GM19463 (cell line): ENCODE measurements at regions not wholly inside any gene's neighbourhood (a gene's known extent, or its start where the extent isn't known, plus 50 kb on each side); places are given as distances from the start of the nearest gene placed in this dataset.
"Not testable (repeated sequence)": the region's sequence is repeated elsewhere in the genome, so short reads cannot be mapped to it uniquely, and the experiment has no call there.

Source experiments
- ATAC-seq: cut with Tn5 transposase; IDR thresholded peaks from one replicate; pipeline ENCODE4 v1.9.1; 2021; ENCODE audit warnings: mild to moderate bottlenecking, moderate library complexity; ENCODE audit not compliant: unreplicated experiment

GRCh38 chrX:150051096-150051495, 112.8 kb upstream of the EOLA2 start:
- ATAC-seq: no peak

DNA sequence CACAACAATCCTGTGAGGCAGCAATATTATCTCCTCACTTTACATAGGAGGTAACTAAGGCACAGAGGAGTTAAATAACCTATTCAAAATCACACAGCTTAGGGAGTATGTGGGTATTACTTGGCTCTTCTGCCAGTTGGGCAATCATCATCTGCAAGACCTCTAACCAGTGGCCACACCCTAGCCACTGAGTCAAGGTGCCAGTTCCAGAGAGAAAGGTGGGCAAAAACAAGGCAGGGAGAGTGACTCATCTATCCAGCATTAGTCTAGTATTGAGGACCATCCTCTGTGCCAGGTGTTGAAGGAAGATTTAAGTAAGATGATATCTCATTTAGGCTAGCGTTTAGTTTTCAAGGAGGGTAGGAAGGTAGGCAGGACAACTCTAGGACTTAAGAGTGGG, 113.9 kb upstream of the EOLA2 start:
- ATAC-seq: no peak

DNA sequence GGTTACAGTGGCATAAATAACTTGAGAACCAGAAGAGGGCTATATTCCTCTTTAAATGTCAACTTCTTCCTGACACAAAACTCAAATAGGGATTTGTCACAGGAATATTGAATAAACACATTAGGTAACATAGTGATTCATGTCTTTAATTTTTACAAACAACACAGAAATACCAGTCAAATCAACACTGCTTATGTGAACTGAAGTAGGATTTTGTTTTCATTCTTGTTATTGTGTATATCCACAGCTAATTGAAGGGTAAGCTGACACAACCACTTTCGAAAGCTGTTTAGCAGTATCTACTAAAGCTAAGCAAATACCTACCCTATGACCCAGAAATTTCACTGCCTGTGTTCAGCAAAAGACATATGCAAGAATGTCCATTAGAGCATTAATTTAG, 120.4 kb upstream of the EOLA2 start:
- ATAC-seq: no peak

GRCh38 chrX:150060406-150060805, 122.1 kb upstream of the EOLA2 start:
- no peak for ATAC-seq

GRCh38 chrX:150062292-150063137, 124.2 kb upstream of the EOLA2 start:
- no peak for ATAC-seq

DNA sequence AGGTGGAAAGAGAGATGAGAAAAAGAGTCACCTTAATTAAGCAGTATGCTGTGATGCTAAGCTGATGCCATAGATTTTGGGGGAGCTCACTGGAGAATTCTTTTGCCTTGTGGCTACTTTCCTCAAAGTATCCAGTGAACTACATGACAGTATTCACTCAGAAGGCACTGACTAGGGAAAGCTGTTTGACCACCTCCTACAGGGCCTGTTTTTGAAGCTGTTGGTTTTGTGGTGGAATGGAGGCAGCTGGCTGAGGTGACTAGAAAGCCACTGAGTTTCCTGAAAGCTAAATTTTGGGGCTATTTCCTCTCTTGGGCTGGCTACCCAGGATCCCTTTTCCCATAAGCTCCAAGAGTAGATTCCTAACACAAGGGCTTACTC, 124.8 kb upstream of the EOLA2 start:
- no peak for ATAC-seq

DNA sequence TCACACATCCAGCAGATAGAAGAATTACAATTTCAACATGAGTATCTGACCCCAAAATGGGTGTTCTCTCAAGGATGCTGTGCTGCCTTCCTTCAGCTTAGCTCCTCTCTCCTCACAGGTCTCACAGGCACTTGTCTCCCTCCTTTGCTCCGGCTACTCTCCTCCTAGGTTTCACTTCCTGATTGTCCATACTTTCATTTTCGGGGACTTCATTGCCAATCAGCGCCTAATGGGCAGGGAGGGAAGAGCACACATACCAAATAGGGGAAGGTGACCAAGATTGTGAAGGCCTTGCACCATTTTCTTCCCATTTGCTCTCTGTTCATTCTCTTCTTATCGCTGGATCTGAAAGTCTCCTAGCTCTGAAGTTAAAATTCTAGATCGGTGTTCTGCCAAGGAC, 125.4 kb upstream of the EOLA2 start:
- ATAC-seq: no peak

- ATAC-seq: no peak
These were observed 135.9 kb upstream of the EOLA2 start for GRCh38 chrX:150074175-150074574.

DNA sequence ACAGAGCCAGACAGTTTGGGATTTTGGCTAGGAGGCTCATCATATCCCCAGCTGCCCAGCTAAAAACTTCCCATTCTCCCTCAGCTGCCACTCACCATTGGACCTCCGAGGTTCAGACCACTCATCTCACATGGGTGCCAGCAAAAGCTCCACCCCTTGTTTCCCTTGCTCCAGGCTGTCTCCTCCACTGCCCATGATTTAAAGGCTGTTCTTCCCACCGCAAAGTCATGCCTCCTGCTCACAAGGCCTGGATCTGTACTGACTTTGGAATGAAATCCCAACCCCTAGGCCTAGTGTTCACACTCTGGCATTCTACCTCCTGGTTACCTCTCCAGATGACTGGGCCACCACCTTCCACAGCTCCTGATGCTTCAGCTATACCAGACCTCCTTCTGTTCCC, 142.2 kb upstream of the EOLA2 start:
- no peak for ATAC-seq

- no peak for ATAC-seq
These were observed 142.8 kb upstream of the EOLA2 start for GRCh38 chrX:150081076-150081475.

DNA sequence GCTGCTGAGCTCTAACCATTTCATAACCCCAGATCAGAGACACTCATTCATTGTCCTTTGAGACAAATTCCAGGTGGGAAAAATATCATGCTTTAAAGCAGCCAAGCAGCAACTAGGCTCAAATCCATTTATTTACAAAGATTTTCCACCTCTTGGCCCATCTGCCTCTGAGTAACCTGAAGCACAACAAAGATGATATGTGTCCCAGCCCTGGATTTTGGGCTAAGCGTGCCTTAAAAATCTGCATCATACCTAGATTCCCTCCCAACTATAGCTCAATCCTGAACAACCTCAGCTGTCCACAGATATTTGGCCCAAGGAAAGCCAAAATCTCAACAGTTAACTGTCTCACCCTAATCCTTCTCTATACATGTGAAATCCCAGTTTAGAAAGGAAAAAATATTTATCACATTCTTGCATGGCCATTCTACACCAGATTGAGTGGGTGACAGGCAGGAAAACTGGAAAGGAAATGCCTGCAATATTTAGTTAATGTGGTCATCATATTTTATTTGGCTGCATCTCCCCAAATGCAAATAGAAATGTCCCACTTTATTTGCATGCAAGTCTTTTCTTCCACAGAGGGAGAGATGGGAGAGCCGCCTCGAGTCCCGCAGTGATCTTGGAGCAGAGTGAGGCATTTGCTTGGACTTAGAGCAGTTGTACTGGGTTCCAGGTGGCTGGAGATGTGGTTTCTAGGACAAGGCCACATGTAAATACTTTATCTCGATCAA, 146.4 kb upstream of the EOLA2 start:
- no peak for ATAC-seq

- ATAC-seq: no peak
These were observed 147.6 kb upstream of the EOLA2 start for GRCh38 chrX:150085881-150086280.

- no peak for ATAC-seq
These were observed 148.1 kb upstream of the EOLA2 start for GRCh38 chrX:150086371-150086770.

GRCh38 chrX:150087612-150088011, 149.3 kb upstream of the EOLA2 start:
- ATAC-seq: no peak

DNA sequence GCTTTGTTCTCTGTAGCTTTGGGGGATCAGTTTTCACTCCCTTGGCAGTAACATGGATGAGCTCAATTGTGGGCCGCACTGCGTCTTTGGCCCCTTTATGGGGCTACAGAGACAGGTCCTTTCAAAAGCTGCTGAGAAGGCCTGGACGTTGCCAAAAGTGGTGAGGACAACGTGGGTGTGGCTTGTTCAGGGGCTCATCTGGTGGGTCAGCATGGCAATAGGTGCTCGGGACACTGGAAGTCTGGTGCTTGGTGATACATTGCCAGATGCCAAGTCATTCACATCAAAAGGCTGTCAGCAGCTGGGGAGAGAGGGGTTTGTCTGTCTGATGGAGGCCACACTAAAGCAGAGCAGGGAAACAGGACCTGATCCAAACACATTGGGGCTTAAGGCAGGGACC, 149.8 kb upstream of the EOLA2 start:
- no peak for ATAC-seq

DNA sequence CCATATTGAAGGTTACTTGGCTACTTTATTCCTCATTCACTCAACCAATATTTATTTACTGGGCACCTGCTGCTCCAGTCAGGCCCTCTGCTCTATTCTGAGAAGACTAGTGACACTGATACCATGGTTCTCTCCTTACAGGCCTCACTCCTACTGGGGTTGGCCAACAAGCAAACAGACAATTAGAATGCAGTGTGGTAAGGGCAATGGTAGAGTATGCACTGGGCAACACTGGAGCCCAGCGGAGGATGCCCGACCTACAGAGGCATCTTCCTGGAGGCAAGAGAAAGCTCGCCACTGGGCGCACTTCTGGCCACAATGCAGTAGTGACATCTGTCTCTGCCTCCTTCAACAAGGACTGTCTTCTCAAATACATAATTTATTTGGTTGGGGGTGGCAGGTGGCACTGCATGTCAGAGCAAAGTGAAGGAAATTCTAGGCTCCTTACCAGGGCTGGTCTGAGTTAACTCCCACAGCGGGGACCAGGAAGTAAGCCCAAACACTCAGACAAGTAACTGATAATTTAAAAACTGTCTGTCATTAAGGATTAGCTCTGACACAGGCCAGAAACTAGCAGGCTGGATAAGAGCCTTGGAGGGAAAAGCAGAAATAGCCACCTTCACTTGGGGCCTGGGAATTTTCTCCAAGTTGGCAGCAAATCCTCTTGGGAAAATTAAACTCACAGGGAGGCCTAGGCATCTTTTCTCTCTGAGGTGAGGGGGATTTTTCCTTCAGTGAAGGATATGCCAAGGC, 150.7 kb upstream of the EOLA2 start:
- no peak for ATAC-seq

- not testable (repeated sequence) for ATAC-seq
These were observed 153.0 kb upstream of the EOLA2 start for GRCh38 chrX:150091300-150091699.

- no peak for ATAC-seq
These were observed 154.3 kb upstream of the EOLA2 start for GRCh38 chrX:150092549-150092948.

- no peak for ATAC-seq
These were observed 156.1 kb upstream of the EOLA2 start for GRCh38 chrX:150094375-150094774.

GRCh38 chrX:150094996-150095395, 156.7 kb upstream of the EOLA2 start:
- ATAC-seq: no peak

DNA sequence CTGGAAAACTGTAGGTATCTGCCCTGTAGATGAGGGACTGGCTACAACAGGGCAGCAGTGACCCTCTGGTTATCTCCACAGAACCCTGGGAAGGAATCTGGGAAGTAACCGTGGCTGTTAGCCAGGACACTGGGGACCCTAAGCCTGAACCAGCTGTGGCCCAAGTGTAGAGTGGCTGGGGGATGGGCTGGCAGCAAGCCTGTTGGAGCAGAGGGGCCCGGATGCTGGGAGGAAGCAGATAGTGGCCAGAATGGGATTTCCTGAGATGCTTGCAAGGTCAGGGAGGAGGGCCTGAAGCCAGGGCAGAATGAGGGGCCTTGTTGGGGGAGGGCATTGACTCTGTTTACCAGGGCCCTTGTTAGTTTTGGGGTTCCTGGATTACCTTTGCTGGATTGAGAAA, 161.0 kb upstream of the EOLA2 start:
- no peak for ATAC-seq

- no peak for ATAC-seq
These were observed 162.0 kb upstream of the EOLA2 start for GRCh38 chrX:150100261-150100660.
